ENCODE measurements at regions not wholly inside any gene's neighbourhood (a gene's known extent, or its start where the extent isn't known, plus 50 kb on each side); places are given as distances from the start of the nearest gene placed in this dataset.

DNA sequence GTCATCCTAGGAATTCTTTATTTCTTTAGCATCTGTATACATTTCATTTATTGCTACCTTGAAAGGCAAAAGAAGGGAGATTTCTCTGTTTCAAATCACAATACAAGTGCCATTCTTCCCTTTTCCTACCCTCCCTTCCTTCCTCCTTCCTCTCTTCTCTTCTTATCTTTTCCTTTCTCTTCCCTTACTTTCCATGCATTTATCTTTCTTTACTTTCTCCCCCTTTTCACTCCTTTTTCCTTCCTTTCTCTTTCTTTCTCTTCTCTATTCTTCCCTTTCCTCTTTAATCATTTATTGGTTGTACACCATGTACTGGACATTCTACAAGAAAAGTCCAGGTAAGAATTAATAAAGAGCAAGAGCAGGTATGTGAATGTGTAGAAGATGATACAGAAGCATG lies 251.0 kb upstream of the PEX5L start:
- DNase-seq = no peak

DNA sequence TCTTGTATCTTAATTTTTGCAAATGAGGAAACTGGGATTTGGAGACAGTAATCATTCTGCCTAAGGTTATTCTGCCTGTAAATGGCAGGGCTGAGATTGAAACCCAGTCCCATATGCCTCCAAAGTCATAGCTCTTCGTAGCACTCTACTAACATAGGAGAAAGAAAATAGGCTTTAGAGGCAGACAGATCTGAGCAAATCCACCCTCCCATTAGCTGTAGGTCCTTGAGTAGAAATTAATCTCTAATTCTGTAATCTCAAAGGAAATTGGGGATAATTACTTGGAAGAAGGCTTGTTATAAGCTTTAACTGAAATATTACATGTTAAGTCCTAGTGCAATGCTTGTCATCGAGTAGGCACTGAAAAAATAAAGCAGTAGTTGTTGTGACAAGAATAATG lies 252.1 kb upstream of the PEX5L start:
- no peak for DNase-seq

DNA sequence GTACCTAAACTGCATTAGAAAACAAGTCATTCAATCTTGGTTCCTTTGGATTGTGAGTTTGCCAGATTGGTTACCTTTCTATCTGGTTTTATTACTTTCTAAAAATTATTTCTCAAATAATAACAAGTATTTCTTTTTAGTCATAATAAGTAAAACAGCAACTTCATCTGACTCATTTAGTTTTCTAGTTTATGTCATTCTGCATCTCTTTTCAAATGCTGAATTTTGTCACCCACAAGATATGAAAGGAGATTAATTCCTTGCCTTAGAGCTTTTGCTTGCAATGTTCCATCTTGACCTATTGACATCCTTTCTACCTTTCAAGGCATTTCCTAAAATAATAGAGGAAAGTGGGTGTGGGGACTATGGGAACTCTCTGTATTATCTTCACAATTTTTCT lies 253.6 kb upstream of the PEX5L start:
- no peak for DNase-seq

DNA sequence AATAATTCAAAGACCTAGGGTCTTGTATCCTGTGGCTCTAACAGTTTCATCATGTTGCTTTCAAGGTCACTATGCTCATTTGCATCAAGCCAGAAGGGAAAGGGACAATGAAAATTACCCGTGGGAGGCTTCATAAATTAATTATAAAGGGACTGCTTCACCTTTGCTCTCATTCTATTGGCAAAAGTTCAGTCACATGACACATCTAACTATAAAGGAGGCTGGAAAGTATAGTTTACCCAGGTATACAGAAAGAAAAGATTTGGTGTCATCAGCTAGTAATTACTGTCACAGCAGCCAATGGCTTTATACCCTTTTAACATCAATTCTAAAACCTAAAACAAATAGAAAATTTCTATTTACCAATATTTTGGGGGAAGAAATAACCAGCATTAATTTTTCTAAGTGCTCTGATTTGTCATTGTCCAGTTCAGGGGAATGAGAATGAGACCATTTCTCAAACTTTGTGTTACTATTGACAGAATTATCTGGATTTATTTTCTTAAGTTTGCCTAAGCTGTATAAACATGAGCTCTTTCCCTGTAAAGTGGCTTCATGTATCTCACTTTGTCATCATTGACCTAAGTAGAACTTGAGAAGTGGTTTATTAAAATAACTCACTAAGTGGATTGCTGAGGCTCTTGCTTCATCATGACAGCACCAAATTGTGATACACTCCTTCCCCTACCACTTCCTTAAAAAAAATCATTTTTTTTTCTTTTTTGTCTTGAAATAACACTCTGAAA lies 257.7 kb upstream of the PEX5L start:
- no peak for DNase-seq

DNA sequence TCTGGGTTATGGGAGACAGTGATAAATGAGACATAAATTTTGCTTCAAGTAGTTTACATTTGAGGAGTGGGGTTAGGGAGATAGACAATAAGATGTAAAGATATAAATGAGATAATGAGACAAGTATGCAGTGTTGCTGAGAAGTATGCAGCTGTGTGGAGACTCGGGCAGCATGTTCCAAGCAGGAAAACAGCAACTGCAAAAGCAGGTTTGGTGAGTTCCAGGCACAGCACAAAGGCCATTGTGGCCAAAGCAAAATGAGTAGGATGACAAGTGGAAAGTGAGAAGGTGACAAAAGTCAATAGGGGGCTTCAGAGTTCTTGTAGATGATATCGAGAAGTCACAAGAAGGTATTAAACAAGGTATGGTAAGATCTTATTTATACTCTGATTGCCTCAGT lies 259.1 kb upstream of the PEX5L start:
- DNase-seq = no peak

DNA sequence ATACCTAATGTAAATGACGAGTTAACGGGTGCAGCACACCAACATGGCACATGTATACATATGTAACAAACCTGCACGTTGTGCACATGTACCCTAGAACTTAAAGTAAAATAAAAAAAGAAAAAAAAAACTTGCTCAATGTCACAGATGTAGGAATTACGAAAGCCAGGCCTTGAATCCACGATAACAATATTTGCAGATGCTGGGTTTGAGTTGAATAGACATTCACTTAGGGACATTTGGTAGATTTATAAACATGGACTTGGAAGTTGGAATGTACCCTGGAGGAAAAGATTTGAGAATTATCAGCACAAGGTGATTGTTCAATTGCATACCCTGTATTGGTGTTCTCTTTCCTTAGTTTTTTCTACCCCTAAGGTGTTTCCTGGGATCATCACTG lies 260.2 kb upstream of the PEX5L start:
- DNase-seq = no peak

DNA sequence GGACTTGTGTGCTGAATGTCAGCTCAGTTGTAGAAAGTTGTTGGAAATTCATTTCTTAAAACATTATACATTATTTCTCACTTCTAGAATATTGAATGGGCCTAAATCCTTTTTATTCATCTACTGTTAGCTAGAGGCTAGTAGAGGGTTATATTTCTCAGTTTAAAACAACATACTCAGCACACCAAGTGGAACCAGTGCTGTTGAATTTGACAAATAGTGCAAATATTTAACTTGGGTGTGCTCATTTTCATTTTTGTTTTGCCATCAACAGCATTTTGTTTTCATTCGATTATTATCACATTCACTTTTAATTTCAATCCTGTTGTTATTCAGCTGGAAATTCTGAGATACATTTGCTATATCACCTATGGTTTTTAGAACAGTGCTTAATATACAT lies 269.4 kb upstream of the PEX5L start:
- no peak for DNase-seq

DNA sequence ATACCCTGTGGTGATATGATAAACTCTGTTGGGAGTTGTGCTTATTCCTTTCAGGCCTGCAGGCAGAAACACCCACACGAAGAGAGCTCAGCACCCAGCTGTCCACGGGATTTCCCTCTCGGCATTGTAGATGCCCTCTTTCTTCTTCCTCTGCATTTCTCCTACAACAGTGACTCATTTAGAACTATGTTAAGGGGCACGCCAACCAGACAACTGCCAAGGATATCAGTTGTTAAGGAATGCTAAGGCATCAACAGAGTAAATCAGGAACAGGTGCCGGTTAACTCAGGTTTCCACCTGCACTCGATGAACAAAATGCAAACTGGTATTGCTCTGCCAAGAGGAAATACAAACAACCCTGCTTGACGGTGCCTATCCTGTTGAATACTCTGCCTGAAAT lies 270.0 kb upstream of the PEX5L start:
- DNase-seq = peak; percentile 19

DNA sequence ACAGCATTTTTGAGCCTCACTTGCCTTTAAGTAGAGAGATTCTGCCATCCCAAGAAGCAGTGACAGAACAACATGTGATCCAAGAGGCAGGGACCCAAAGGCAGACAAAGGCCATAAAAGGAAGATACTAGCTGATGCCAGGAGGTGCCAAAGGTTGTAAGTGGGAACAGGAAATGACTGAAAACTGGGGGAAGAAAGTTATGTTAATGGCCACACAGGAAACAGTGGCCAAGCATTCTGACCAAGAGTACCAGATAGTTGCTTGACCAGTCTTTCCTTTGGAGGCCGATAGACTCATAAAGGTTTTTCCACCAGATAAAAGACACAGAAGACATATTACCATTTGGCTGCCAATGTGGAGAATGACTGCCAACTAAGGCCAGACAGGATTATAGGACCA lies 274.5 kb upstream of the PEX5L start:
- no peak for DNase-seq

DNA sequence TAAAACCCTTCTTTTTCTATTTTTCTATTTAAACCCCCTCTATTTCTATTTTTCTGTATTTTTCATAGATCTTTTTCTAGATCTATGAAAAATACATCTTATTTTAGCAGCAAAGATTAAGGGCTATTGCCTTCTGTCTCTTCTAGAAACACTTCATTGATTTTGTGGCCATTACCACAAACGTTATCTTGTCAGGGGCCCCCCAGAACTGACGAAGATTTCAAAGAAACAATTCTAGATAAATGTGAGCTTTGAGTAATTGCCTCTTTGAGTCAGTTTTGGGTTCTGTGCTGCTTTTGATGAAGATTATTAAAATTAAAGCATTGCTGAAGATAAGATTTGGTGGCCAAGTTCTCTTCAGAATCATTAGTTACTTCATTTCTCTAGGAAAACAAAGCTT lies 279.6 kb upstream of the PEX5L start:
- DNase-seq = no peak

DNA sequence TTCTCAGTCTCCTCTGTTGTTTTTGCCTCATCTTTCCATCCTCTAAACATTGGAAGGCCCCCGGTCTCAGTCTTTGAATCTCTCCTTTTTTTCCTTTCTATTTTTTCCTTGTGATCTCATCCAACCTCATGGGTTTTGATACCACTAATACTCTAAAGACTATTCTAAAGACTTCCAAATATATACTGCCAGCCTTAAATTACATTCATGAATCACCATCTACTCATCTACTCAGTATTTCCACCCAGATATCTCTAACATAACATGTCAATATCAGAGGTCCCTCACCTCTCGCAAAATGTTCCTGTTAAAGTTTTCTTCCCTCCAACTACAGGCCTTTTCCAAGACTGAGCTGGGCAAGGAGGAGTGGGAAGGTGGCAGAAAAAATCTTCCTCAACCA lies 282.5 kb upstream of the TTC14 start:
- no peak for DNase-seq

DNA sequence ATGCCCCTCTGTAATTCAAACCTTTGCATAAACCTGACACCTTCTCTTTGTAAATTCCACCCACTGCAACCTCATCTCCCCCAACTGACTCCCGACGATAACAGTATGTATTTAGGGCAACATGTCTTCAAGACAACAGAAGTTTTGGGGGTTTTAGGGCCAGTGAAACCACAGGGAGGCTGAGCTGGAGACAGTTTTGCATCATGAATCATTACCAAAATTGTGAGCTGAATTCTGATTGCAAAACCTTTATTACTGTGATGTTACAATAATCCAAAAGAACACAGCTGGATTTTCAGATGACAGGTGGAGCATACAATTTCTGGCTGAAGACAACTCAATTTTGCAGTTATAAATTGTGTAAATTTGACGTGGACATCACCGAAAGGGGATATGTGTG lies 281.3 kb upstream of the TTC14 start:
- DNase-seq = no peak

DNA sequence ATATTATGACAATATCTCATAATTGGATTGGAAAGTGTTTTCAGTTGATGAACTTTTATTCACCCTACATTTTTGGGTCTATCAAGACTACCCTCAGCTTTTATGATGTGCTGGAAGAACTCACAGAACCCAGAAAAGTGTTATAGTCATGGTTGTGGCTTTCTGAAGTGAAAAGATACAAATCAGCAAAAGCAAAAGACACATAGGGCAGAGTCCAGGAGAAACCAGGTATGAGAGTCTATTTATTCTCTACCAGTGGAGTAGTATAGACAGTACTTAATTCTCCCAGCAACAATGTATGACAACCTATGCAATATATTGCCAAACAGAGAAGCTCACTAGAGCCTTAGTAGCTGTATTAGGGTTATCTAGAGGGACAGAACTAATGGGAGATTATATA lies 280.4 kb upstream of the TTC14 start:
- DNase-seq = no peak

DNA sequence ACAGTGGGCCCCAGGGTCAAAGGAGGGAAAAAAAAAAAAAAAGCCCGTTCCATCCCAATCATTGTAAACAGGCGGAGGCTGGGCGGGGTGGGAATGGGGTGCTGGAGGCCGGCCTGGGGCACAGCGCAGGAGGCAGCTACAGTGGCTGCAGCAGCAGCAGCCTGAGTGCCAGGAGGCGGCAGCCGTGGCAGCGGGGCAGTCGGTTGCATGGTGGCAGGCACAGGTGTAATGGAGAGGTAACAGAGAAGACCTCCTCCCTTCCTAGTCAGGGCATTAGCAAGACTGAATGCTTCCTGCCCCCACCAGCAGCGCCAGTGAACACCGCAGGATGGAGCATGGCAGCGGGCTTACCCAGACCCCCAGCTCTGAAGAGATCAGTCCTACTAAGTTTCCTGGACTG lies 279.1 kb upstream of the TTC14 start:
- DNase-seq = no peak

DNA sequence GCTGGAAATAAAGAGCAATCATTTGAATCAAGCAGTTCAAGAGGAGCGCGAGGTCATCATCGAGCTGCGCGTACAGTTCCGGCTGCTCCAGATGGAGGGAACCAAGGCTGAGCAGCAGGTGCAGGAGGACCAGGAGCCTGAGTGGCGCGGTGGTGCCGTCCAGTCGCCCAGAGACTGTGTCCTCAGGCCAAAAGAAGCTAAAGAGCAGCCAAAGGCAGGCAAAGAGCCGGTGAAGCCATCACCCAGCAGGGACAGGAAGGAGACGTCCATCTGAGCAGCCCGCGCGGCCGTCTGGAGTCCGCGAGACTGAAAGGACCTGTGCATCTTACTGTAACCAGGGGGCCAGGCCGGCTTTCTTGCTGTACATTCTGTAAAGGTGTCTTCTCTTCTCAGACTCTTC lies 277.2 kb upstream of the TTC14 start:
- no peak for DNase-seq

DNA sequence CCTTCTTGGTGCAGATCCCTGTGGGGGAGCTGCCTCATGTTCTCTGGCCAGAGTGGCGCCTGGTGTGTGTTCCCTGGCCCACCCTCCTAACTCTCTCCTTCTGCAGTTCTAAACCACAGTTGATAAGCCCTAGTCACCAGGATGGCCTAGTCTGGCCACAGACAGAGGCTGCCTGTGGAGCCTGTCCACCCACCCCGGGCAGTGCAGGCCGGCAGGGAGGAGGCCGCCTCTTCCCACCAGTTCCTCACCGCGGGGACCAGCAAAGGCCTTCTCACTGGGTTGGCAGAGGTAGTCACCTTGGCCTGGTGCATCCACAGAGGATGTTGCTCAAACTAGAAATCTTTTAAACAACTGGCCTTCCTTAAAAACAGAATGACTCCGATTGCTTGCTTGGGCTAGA lies 276.4 kb upstream of the TTC14 start:
- DNase-seq = no peak

DNA sequence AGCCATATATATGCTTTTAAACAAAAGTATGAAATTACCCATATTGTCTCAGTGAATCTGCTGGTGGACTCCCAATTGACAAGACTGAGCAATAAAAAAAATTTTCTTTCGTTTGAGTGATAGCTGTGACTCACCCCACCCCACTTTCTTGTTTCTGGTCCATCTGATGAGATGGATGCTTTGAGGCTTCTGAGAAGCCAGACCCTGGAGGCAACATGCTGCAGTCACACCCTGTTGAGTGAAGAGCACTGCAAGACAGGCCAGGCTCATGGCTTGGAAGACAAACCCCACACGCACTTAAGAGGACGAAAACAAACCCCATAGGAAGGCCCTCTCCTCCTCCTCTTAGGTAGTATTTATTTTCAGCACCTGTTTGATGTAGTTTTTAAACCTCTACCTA lies 276.0 kb upstream of the TTC14 start:
- DNase-seq = no peak

DNA sequence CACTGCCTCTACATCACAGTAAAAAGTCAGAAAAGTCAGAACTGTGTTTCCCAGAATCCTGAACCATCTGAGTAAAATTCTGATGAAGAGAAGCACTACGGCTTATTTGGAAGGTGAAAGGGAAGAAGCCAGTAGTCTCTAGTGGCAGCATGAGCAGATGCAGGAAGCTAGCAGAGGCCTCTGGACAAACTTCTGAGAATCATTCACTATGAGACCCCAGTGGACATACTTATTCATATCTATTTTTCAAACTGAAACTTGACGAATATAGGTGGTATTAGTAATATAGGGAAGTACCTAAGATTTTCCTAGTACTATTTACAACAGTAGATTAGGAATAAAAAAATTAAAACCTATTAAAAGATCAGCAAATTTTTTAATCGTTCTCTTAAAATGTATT lies 272.8 kb upstream of the TTC14 start:
- DNase-seq = no peak

DNA sequence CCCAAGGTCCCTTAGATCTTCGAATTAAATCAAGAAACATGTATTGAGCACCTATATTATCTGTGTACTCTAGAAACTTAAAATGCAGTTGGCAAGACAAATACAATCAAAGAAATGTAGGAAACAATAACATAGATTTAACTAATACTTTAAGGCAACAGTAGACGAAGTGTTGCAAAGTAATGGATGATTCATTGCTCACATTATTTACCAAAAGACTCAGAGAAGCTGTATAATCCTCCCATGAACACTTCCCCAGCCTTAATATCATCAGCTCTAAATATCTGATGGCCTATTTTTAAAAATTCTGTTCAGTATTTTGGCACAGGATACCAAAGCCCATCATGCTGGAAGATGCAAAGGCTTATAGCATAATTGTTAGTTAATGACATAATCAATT lies 272.1 kb upstream of the TTC14 start:
- no peak for DNase-seq

DNA sequence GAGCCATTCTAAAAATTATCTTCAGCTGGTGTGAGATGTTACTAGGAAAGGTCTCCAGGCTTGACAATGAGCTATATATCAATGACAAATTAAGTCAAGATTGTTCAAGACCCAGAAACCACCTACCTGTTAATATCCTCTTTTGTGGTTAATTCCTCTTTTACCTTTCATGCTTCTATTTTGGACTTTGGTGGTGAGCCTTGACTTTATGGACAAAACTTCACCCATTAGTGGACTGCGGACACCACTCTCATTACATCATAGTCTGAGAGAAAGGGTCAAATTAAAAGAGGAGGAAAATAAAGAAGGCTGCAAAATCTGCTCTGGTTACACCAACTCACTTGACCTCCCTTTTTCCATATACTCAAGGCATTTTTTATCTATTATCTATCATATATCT lies 271.5 kb upstream of the TTC14 start:
- no peak for DNase-seq

DNA sequence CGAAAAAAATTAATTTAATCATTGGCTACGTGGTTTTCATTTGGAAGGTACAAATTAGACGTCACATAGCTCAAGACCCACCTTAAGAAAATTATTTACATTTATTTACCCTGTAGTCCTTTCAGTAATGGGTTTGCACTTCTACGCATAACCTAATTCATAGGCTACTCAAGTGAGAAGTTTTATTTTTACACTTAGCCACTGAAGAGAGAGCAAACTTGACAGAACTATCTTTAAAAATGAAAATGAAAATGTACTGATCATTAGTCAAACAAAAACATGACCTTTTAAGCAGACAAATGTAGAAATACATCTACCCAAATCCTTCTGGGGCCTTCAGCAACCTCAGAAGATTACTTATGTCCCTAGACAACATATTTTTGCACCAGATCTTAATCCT lies 269.4 kb upstream of the TTC14 start:
- no peak for DNase-seq

DNA sequence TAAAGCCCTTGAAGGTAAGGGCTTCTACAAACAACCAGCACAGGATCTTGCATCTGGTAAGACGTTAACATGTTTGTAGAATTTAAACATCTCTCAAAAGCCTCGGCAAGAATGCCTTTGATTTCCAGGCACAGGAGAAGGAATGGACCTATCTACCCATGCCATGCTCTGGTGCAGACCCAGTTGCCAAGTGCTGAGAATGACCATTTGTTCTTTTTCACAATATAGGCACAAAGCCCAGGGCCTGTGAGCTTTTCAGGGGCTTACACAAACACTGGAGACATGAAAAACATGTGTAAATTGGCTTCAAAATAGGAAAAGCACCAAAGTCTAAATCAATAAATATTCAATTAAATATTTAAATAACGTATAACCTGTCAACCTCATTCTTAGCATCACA lies 266.9 kb upstream of the TTC14 start:
- no peak for DNase-seq

DNA sequence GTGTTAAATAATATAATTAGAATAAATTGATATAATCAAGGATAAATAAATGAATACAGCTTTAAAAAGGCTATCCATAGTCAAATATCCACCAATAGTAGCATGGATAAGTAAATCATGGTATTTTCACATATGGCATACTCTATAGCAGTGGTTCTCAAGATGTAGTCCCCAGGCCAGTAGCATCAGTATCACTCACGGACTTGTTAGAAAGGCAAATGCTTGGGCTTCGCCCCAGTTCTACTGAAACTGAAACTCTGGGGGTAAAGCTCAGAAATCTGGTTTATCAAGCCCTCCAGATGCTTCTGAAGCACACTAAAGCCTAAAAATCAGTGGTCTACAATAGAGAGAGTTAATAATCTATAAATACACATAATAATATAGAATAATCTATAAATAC lies 261.6 kb upstream of the TTC14 start:
- no peak for DNase-seq

DNA sequence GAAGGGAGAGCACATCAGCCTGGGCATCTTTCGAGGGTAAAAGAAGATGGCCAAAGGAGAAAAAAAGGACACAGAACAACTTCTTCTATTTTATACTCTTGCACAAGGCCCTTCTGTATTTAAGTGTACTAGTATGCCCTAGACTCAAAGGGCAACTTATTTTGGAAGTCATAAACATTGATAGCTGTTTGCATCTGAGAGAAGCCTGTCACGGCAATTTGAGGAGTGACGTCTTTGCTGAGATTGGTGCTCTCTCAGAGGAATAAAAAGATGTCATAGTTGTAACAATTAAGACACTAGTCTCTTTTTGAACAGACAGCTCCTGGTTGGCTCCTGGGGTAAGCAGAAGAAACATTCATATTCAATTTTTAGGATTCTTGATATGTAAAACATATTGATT lies 260.4 kb upstream of the TTC14 start:
- no peak for DNase-seq

DNA sequence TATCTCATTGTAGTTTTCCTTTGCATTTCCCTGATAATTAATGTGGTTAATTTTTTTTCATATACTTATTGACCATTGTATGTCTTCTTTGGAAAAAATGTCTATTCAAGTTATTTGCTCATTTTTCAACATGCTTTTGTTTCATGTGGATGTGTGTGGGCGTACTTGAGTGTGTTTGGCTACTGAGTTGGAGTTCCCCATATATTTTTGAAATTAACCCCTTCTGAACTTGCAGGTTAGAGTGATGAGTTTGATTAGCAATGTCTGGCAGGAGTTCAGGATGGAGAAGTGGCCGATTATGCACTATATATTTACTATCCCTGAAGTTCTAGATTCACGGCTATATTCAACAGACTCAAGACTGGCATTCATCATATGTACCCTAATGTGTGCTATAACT lies 250.4 kb upstream of the TTC14 start:
- DNase-seq = no peak

DNA sequence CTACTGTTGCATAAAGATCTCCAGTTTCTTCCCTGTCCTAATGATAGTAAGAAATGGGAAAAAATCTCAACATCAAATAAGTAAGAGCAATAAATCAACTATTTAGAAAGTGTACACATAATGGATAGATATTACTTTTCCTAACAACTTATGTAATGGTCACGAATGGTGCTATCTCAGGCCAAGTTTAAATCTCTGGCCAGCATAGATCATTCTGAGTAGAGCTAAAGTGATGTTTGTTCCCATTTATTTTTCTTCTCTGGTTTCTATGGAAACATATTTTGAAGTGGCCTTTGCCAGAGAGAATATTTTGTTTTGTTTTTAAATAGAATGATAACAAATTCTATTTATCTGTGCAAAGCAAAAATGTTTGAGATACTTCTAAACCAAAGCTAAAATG lies 249.7 kb upstream of the TTC14 start:
- DNase-seq = no peak

Data from femur (tissue), 1 donor.